ENCODE measurements at regions not wholly inside any gene's neighbourhood (a gene's known extent, or its start where the extent isn't known, plus 50 kb on each side); places are given as distances from the start of the nearest gene placed in this dataset.

- TF ChIP-seq, protein P1, sequence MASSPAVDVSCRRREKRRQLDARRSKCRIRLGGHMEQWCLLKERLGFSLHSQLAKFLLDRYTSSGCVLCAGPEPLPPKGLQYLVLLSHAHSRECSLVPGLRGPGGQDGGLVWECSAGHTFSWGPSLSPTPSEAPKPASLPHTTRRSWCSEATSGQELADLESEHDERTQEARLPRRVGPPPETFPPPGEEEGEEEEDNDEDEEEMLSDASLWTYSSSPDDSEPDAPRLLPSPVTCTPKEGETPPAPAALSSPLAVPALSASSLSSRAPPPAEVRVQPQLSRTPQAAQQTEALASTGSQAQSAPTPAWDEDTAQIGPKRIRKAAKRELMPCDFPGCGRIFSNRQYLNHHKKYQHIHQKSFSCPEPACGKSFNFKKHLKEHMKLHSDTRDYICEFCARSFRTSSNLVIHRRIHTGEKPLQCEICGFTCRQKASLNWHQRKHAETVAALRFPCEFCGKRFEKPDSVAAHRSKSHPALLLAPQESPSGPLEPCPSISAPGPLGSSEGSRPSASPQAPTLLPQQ (tag by site-specific recombination; IDR thresholded peaks at IDR 0.05), result no peak
- no peak for TF ChIP-seq ZNF791 (tag by site-specific recombination; IDR thresholded peaks at IDR 0.05)
- TF ChIP-seq, protein P2, sequence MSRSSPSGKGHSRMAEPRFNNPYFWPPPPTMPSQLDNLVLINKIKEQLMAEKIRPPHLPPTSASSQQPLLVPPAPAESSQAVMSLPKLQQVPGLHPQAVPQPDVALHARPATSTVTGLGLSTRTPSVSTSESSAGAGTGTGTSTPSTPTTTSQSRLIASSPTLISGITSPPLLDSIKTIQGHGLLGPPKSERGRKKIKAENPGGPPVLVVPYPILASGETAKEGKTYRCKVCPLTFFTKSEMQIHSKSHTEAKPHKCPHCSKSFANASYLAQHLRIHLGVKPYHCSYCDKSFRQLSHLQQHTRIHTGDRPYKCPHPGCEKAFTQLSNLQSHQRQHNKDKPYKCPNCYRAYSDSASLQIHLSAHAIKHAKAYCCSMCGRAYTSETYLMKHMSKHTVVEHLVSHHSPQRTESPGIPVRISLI (tag by site-specific recombination; IDR thresholded peaks at IDR 0.05), result no peak
- TF ChIP-seq ZBTB48 (tag by site-specific recombination; IDR thresholded peaks at IDR 0.05), result no peak
- TF ChIP-seq, protein P3, sequence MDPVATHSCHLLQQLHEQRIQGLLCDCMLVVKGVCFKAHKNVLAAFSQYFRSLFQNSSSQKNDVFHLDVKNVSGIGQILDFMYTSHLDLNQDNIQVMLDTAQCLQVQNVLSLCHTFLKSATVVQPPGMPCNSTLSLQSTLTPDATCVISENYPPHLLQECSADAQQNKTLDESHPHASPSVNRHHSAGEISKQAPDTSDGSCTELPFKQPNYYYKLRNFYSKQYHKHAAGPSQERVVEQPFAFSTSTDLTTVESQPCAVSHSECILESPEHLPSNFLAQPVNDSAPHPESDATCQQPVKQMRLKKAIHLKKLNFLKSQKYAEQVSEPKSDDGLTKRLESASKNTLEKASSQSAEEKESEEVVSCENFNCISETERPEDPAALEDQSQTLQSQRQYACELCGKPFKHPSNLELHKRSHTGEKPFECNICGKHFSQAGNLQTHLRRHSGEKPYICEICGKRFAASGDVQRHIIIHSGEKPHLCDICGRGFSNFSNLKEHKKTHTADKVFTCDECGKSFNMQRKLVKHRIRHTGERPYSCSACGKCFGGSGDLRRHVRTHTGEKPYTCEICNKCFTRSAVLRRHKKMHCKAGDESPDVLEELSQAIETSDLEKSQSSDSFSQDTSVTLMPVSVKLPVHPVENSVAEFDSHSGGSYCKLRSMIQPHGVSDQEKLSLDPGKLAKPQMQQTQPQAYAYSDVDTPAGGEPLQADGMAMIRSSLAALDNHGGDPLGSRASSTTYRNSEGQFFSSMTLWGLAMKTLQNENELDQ (tag by site-specific recombination; IDR thresholded peaks at IDR 0.05; ENCODE audit: low read depth), result no peak
- no peak for TF ChIP-seq ZNF146 (tag by site-specific recombination; IDR thresholded peaks at IDR 0.05)
- TF ChIP-seq, protein P4, sequence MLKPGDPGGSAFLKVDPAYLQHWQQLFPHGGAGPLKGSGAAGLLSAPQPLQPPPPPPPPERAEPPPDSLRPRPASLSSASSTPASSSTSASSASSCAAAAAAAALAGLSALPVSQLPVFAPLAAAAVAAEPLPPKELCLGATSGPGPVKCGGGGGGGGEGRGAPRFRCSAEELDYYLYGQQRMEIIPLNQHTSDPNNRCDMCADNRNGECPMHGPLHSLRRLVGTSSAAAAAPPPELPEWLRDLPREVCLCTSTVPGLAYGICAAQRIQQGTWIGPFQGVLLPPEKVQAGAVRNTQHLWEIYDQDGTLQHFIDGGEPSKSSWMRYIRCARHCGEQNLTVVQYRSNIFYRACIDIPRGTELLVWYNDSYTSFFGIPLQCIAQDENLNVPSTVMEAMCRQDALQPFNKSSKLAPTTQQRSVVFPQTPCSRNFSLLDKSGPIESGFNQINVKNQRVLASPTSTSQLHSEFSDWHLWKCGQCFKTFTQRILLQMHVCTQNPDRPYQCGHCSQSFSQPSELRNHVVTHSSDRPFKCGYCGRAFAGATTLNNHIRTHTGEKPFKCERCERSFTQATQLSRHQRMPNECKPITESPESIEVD (tag by site-specific recombination; IDR thresholded peaks at IDR 0.05), result no peak
- TF ChIP-seq ZBTB8A (tag by site-specific recombination; IDR thresholded peaks at IDR 0.05), result no peak
- TF ChIP-seq GLIS1 (tag by site-specific recombination; IDR thresholded peaks at IDR 0.05), result no peak
- no peak for TF ChIP-seq MEIS1 (CRISPR knock-in tag; IDR thresholded peaks at IDR 0.05; ENCODE audit: borderline replicate concordance)
These were observed 51.0 kb upstream of the KLF13 start (continued) for GRCh38 chr15:31275331-31276262.

DNA sequence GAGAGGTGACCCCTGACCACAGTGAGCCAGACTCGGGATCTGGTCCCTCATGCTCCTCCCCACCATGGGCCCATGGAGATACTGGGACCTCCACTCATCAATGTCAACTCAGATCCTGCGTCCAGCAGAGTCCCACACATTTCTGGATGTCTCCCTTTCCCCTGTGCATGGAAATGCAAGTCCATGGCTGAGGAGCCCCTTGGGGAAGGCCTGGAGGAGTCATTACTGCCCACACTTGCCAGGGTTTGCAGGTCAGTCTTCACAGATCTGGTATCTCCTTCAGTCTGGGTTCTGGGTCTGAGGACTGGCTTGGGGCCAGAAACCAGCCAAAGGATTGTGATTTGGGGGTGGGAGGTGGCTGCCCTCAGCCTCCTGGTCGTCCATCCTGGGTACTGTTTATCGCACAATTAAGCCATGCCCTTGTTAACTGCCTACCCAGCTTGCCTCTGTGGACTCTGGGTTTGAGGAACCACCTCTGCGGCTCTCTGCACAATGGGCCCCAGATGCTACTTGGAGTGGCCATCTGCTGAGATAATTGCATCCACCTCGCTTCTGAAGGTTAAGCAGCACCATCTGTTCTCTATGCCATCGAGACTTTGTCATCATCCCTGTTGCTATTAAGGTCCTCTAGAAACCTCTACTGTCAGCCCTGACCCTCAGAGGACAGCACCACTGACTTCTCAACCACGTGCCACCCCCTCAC, 49.9 kb upstream of the KLF13 start:
- TF ChIP-seq OVOL3 (tag by site-specific recombination; IDR thresholded peaks at IDR 0.05) (no peak), ZNF132 (tag by site-specific recombination; IDR thresholded peaks at IDR 0.05; ENCODE audit: borderline replicate concordance) (no peak), KLF16 (tag by site-specific recombination; IDR thresholded peaks at IDR 0.05) (no peak), ZEB2 (tag by site-specific recombination; IDR thresholded peaks at IDR 0.05) (no peak), ZBTB17 (tag by site-specific recombination; IDR thresholded peaks at IDR 0.05) (no peak), ZNF112 (tag by site-specific recombination; IDR thresholded peaks at IDR 0.05) (no peak), ZNF341 (tag by site-specific recombination; IDR thresholded peaks at IDR 0.05; ENCODE audit: low read depth) (no peak), ZNF423 (tag by site-specific recombination; IDR thresholded peaks at IDR 0.05) (no peak), ZSCAN5A (tag by site-specific recombination; IDR thresholded peaks at IDR 0.05) (no peak), ZNF155 (tag by site-specific recombination; IDR thresholded peaks at IDR 0.05) (no peak)
- Histone ChIP-seq H3K9me3 (ENCODE audit: control insufficient read depth, insufficient read depth, low read depth, low read length) (no peaks in the 10 kb centered on the region), H3K27ac (ENCODE audit: extremely low read depth, low read depth, low read length) (no peak overlapping the region), H3K36me3 (ENCODE audit: control insufficient read depth in 2 of 2, insufficient read depth in 1 of 2, low read length in 2 of 2) (no peaks in the 10 kb centered on the region), H3K4me3 (ENCODE audit: low read depth, low read length) (no peak overlapping the region), H3K4me1 (ENCODE audit: control insufficient read depth, insufficient read depth, low read length) (no peaks in the 10 kb centered on the region)
- POLR2A ChIA-PET, result no interaction called here
- CTCF ChIA-PET, result no interaction called here
